Sigmoid colon (tissue), 6 donors: ENCODE measurements at regions not wholly inside any gene's neighbourhood (a gene's known extent, or its start where the extent isn't known, plus 50 kb on each side); places are given as distances from the start of the nearest gene placed in this dataset.

Experiments
- DNase-seq: peaks from one replicate; pipeline ENCODE4 v3.0.0-alpha.2; 2019
- H3K27ac ChIP-seq, 4 donors: fragments of 200-600 bp; sonication (generic); one replicate each; pipeline ENCODE4 v1.5.1; 2016 to 2019; ENCODE audit warnings: mild to moderate bottlenecking in 1 of 4
- H3K27me3 ChIP-seq, 3 donors: fragments of 200-600 bp; sonication (generic); one replicate each; pipeline ENCODE4 v1.5.1; 2019; ENCODE audit warnings: mild to moderate bottlenecking in 1 of 3
- H3K36me3 ChIP-seq, 4 donors: fragments of 200-600 bp; sonication (generic); one replicate each; pipeline ENCODE4 v1.5.1; 2016 to 2019
- H3K4me1 ChIP-seq, 4 donors: fragments of 200-600 bp; sonication (generic); one replicate each; pipeline ENCODE4 v1.5.1; 2017 to 2019
- H3K4me3 ChIP-seq, 4 donors: fragments of 200-600 bp; sonication (generic); one replicate each; pipeline ENCODE4 v1.5.1; 2017 to 2019; ENCODE audit warnings: mild to moderate bottlenecking in 2 of 4, moderate library complexity in 1 of 4
- H3K9me3 ChIP-seq, 4 donors: fragments of 200-600 bp in 3 of 4; sonication (generic) in 3 of 4; one replicate each; pipeline versions ENCODE4 v1.5.1 to v1.6.1; 2013 to 2019
- EP300 ChIP-seq, 4 donors: sonication (generic); formaldehyde crosslinking; IDR thresholded peaks; one replicate each; pipeline ENCODE4 v1.6.1; 2017; ENCODE audit warnings: antibody characterized with exemption in 4 of 4
- POLR2A ChIP-seq, 2 donors: fragments of 450-650 bp; IDR thresholded peaks; one replicate each; pipeline ENCODE4 v1.6.1; 2016; ENCODE audit warnings: antibody characterized with exemption in 2 of 2, mild to moderate bottlenecking in 2 of 2, moderate library complexity in 2 of 2
- POLR2AphosphoS5 ChIP-seq, 4 donors: sonication (generic); formaldehyde crosslinking; IDR thresholded peaks; one replicate each; pipeline ENCODE4 v1.6.1; 2017; ENCODE audit warnings: antibody characterized with exemption in 4 of 4
- WGBS, 2 donors: extraction: QIAGEN DNeasy Blood & Tissue Kit; methylation state at CpG; one replicate each; pipeline ENCODE4 v1.1.7; 2013; 5-methylcytosine and 5-hydroxymethylcytosine counted together
- intact Hi-C: fragments of 100-400 bp; cut with DNase I; formaldehyde crosslinking; loops from one replicate; pipeline ENCODE4 v1.15.1; 2023
- TF ChIP-seq, protein P1 (sequence below), 4 experiments: fragments of 450-650 bp in 3 of 4; fragments of 200-600 bp in 1 of 4; IDR thresholded peaks; one replicate each; pipeline ENCODE4 v1.5.1; 2016 to 2019; ENCODE audit warnings: antibody characterized with exemption in 4 of 4, mild to moderate bottlenecking in 3 of 4, moderate library complexity in 2 of 4
- donor health status: healthy with polysubstance abuse.
- donor health status: healthy.

DNA sequence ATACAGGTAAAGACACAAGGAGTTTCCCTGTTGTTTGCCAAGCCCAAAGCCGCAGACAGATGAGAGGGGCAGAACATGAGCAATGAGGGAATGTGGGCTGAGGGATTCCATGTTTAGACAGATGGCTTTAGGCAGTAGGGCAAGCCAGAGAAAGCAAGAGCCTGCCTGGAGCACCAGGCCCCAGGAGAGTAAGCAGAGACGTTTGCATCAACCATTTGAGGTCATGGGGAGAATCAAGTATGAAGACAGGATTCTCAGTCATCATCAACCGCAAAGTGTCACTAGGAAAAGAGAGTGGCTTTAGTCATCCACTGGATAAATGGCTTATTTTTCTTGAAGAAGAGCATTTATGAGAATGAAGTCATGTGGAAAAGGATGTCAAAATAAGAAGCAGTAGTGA is 184.7 kb downstream of the COG6 start:
- Histone ChIP-seq H3K36me3 (no peaks in the 10 kb centered on the region), H3K27me3 (no peaks in the 10 kb centered on the region), H3K4me1 (no peaks in the 10 kb centered on the region), H3K27ac (no peak overlapping the region), H3K4me3 (no peak overlapping the region), H3K9me3 (no peaks in the 10 kb centered on the region)
- no peak for TF ChIP-seq POLR2AphosphoS5 (IDR thresholded peaks at IDR 0.05)
- TF ChIP-seq EP300 (IDR thresholded peaks at IDR 0.05): no peak
- TF ChIP-seq POLR2A (IDR thresholded peaks at IDR 0.05): no peak
- TF ChIP-seq, protein P1, sequence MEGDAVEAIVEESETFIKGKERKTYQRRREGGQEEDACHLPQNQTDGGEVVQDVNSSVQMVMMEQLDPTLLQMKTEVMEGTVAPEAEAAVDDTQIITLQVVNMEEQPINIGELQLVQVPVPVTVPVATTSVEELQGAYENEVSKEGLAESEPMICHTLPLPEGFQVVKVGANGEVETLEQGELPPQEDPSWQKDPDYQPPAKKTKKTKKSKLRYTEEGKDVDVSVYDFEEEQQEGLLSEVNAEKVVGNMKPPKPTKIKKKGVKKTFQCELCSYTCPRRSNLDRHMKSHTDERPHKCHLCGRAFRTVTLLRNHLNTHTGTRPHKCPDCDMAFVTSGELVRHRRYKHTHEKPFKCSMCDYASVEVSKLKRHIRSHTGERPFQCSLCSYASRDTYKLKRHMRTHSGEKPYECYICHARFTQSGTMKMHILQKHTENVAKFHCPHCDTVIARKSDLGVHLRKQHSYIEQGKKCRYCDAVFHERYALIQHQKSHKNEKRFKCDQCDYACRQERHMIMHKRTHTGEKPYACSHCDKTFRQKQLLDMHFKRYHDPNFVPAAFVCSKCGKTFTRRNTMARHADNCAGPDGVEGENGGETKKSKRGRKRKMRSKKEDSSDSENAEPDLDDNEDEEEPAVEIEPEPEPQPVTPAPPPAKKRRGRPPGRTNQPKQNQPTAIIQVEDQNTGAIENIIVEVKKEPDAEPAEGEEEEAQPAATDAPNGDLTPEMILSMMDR (IDR thresholded peaks at IDR 0.05): no peak
- DNase-seq: no peak
- 72 to 83% methylated on average over 3 of the region's 3 CpGs for WGBS, 2 donors
- intact Hi-C loops: no loop called here

DNA sequence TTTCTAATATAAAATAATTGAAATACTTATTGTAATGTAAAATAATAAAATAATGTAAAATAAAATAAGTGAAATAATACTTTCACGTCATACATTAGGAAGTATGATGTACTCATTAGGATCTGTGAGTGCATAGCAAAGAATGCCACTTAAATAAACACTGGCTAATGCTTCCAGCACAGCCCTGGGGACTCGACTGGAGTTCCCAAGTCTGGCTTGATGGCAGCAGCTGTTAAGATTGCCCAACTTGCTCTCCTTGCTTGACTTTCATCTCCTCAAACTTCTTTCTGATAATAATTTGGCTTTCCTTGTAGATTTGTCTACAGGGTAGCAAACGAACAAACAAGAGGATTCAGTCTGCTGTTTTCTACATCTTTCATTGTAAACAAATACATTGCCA is 191.9 kb downstream of the COG6 start:
- Histone ChIP-seq H3K27me3 (no peaks in the 10 kb centered on the region), H3K9me3 (no peaks in the 10 kb centered on the region), H3K4me3 (no peak overlapping the region), H3K4me1 (no peaks in the 10 kb centered on the region), H3K36me3 (no peaks in the 10 kb centered on the region), H3K27ac (no peak overlapping the region)
- TF ChIP-seq EP300 (IDR thresholded peaks at IDR 0.05) (no peak), POLR2A (IDR thresholded peaks at IDR 0.05) (no peak), POLR2AphosphoS5 (IDR thresholded peaks at IDR 0.05) (no peak)
- TF ChIP-seq, protein P1 (IDR thresholded peaks at IDR 0.05): no peak
- no peak for DNase-seq
- intact Hi-C loops: no loop called here
- WGBS, 2 donors: 50 to 79% methylated on average over 3 of the region's 3 CpGs

DNA sequence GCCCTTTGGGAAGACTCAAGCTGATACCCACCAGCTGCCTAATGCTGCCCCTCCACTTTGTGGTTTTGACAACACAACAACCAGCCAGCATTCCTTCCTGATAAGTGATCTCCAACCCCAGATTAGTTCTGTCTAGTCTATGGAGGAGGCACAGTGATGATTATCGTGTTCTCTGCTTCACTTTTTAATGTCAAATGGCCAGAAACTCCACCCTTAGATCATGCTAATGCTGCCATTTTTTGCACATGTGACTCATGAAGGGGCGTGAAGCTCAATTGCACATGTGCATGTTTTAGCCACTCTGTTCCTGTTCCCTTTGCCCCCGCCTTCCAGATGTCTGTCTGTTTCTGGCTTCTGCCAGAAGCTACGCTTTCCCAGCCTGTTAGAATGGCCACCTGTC is 199.8 kb downstream of the COG6 start:
- Histone ChIP-seq H3K36me3 (no peaks in the 10 kb centered on the region), H3K4me1 (no peaks in the 10 kb centered on the region), H3K27ac (no peak overlapping the region), H3K27me3 (no peaks in the 10 kb centered on the region), H3K4me3 (no peak overlapping the region), H3K9me3 (no peaks in the 10 kb centered on the region)
- DNase-seq: no peak
- no peak for TF ChIP-seq POLR2AphosphoS5 (IDR thresholded peaks at IDR 0.05)
- TF ChIP-seq, protein P1 (IDR thresholded peaks at IDR 0.05): no peak
- TF ChIP-seq POLR2A (IDR thresholded peaks at IDR 0.05): no peak
- no peak for TF ChIP-seq EP300 (IDR thresholded peaks at IDR 0.05)
- 57 to 66% methylated on average over 4 of the region's 4 CpGs for WGBS, 2 donors
- intact Hi-C loops: no loop called here

DNA sequence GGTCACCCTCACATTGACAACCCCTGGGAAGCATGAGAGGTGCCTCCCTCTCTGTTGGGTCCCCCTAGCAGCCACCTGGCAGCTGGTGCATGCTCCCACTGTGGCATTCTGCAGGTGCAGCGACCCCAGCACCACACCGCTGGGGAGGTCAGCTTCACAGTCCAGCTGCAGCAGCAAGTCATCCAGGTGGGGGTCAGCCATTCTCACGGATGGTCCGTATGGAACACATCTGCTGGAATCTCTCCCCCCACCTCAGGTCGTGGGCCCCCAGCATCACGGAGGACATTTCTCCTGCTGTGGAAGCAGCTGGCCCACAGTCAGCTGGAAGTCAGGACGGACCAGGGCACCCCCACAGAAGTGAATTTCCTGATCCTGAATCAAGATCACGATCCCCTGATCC is 201.3 kb downstream of the COG6 start:
- TF ChIP-seq EP300 (IDR thresholded peaks at IDR 0.05): no peak
- TF ChIP-seq, protein P1 (IDR thresholded peaks at IDR 0.05): no peak
- no peak for TF ChIP-seq POLR2A (IDR thresholded peaks at IDR 0.05)
- no peak for TF ChIP-seq POLR2AphosphoS5 (IDR thresholded peaks at IDR 0.05)
- H3K27me3 ChIP-seq: no peaks in the 10 kb centered on the region
- WGBS, 2 donors: 76 to 88% methylated on average over 8 of the region's 8 CpGs
- intact Hi-C loops: no loop called here
- no peaks in the 10 kb centered on the region for H3K4me1 ChIP-seq
- no peaks in the 10 kb centered on the region for H3K36me3 ChIP-seq
- DNase-seq: no peak
- H3K4me3 ChIP-seq: no peak overlapping the region
- H3K9me3 ChIP-seq: no peaks in the 10 kb centered on the region
- no peak overlapping the region for H3K27ac ChIP-seq

DNA sequence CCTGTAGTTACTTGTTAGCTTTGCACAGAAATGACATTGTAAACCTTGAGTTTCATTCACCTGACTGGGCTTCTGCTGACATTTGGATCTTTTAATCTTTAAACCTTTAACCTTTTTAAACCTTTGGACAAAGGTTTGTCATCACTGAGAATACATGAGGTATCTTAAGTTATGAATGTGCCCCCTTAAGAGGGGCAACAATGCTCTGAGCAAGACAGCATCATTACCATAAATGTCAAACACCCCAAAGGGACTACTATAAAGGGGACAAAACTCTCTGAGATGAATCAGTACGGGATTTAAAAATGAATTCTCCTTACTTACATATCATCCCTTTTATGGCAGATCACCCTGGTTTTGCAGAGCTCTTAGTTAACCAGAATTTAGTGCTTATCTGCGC is 203.3 kb downstream of the COG6 start:
- no peaks in the 10 kb centered on the region for H3K36me3 ChIP-seq
- no peak for TF ChIP-seq EP300 (IDR thresholded peaks at IDR 0.05)
- TF ChIP-seq POLR2A (IDR thresholded peaks at IDR 0.05): no peak
- no peak for TF ChIP-seq POLR2AphosphoS5 (IDR thresholded peaks at IDR 0.05)
- TF ChIP-seq, protein P1 (IDR thresholded peaks at IDR 0.05): no peak
- WGBS, 2 donors: 81 to 88% methylated on average over 2 of the region's 2 CpGs
- H3K27ac ChIP-seq: no peak overlapping the region
- no peak for DNase-seq
- no peaks in the 10 kb centered on the region for H3K9me3 ChIP-seq
- H3K27me3 ChIP-seq: no peaks in the 10 kb centered on the region
- intact Hi-C loops: no loop called here
- H3K4me1 ChIP-seq: no peaks in the 10 kb centered on the region
- no peak overlapping the region for H3K4me3 ChIP-seq
